Calu3 (cell line): ENCODE measurements at regions not wholly inside any gene's neighbourhood (a gene's known extent, or its start where the extent isn't known, plus 50 kb on each side); places are given as distances from the start of the nearest gene placed in this dataset.

Experiments
- BruUV-seq: library from RNA; stranded (reverse); fragments of 400-500 nt; replicated peaks from 2 replicates; lab custom pipeline; 2021; lab: Mats Ljungman, UMichigan
- CTCF ChIA-PET: fragments of 300-600 bp; sonication (Branson Sonifier 250); formaldehyde crosslinking; loops from one replicate; lab custom pipeline; 2022; ENCODE audit warnings: antibody characterized with exemption; lab: Charles Lee
- DNase-seq: peaks from one replicate; pipeline ENCODE4 v3.0.0; 2022
- H3K27ac Mint-ChIP-seq: one replicate; pipeline ENCODE4 v1.8.0; 2022; ENCODE audit warnings: mixed read lengths; ENCODE audit not compliant: unreplicated experiment
- H3K27me3 Mint-ChIP-seq: one replicate; pipeline ENCODE4 v1.8.0; 2022; ENCODE audit warnings: mixed read lengths; ENCODE audit not compliant: unreplicated experiment
- H3K36me3 Mint-ChIP-seq: one replicate; pipeline ENCODE4 v1.8.0; 2022; ENCODE audit warnings: mild to moderate bottlenecking, moderate library complexity, mixed read lengths; ENCODE audit not compliant: insufficient read depth, unreplicated experiment
- H3K4me1 Mint-ChIP-seq: one replicate; pipeline ENCODE4 v1.8.0; 2022; ENCODE audit warnings: mild to moderate bottlenecking, low read depth, mixed read lengths; ENCODE audit not compliant: unreplicated experiment
- H3K4me3 Mint-ChIP-seq: one replicate; pipeline ENCODE4 v1.8.0; 2022; ENCODE audit warnings: mild to moderate bottlenecking, low read depth, moderate library complexity, mixed read lengths; ENCODE audit not compliant: unreplicated experiment
- H3K9me3 Mint-ChIP-seq: one replicate; pipeline ENCODE4 v1.8.0; 2022; ENCODE audit warnings: low read depth, mixed read lengths; ENCODE audit not compliant: unreplicated experiment
- CTCF ChIP-seq: fragments of 200-600 bp; IDR thresholded peaks from one replicate; pipeline ENCODE4 v1.8.0; 2022; ENCODE audit warnings: antibody characterized with exemption; ENCODE audit not compliant: unreplicated experiment
- intact Hi-C: fragments of 100-400 bp; cut with micrococcal nuclease; formaldehyde crosslinking; loops from one replicate; pipeline ENCODE4 v1.10.0; 2022; ENCODE audit not compliant: unreplicated experiment

DNA sequence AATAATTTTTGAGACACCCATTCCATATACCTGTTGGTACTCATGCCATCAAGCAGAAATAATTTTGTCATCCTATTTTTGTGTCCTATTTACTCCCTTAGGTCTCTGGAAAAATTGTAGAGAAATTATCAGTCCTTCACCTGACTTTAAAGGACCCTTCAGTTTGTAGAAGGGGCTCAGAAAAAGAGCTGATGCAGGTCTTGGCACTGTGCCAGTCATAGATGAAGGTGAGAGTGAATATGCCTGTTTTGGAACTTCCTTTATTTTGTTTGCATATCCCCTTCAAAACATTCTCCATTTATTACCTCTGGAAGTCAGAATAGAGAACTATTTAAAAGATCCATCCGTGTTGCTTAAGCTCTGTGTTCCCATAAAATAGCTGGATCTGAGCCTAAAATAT, 321.0 kb upstream of the TPK1 start:
- CTCF ChIA-PET: no interaction called here
- no peak for TF ChIP-seq CTCF
- Mint-ChIP-seq H3K4me1 (no peaks in the 10 kb centered on the region), H3K36me3 (no peaks in the 10 kb centered on the region), H3K9me3 (peaks cover 7% of the 10 kb centered on the region), H3K27ac (no peak overlapping the region), H3K27me3 (no peaks in the 10 kb centered on the region), H3K4me3 (no peak overlapping the region)
- intact Hi-C loops: no loop called here
- no TSS peak for BruUV-seq
- DNase-seq: no peak

DNA sequence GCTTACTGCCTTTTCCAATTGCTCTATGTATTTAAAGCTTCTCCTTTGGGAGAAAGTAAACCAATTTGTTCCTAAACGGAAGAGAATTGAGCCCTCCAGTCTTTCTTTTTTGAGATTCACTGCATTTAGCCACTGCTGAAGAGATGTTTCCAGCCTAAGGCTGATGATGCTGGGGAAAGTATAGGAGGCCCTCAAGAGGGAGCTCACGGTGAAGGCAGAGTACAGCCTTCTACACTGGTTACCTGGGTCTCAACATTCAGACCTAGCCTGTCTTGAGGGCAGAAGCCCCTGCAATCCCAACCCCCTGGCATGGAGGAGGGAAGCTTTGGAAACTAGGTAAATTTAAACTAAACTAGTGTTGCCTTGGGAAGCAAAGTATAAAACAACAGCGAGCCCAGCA, 316.7 kb upstream of the TPK1 start:
- intact Hi-C loops: no loop called here
- no peak overlapping the region for H3K4me3 Mint-ChIP-seq
- CTCF ChIA-PET: no interaction called here
- no peak overlapping the region for H3K27ac Mint-ChIP-seq
- no peaks in the 10 kb centered on the region for H3K4me1 Mint-ChIP-seq
- no TSS peak for BruUV-seq
- peaks cover 10% of the 10 kb centered on the region for H3K9me3 Mint-ChIP-seq
- H3K36me3 Mint-ChIP-seq: no peaks in the 10 kb centered on the region
- no peak for TF ChIP-seq CTCF
- no peak for DNase-seq
- H3K27me3 Mint-ChIP-seq: no peaks in the 10 kb centered on the region

GRCh38 chr7:145151676-145152075, 315.8 kb upstream of the TPK1 start:
- BruUV-seq: no TSS peak
- H3K4me3 Mint-ChIP-seq: no peak overlapping the region
- no peaks in the 10 kb centered on the region for H3K27me3 Mint-ChIP-seq
- TF ChIP-seq CTCF: no peak
- H3K36me3 Mint-ChIP-seq: no peaks in the 10 kb centered on the region
- DNase-seq: no peak
- H3K27ac Mint-ChIP-seq: no peak overlapping the region
- intact Hi-C loops: no loop called here
- no peaks in the 10 kb centered on the region for H3K4me1 Mint-ChIP-seq
- CTCF ChIA-PET: no interaction called here
- peaks cover 10% of the 10 kb centered on the region for H3K9me3 Mint-ChIP-seq

GRCh38 chr7:145147865-145148264, 312.0 kb upstream of the TPK1 start:
- Mint-ChIP-seq H3K36me3 (no peaks in the 10 kb centered on the region), H3K4me1 (no peaks in the 10 kb centered on the region), H3K27ac (no peak overlapping the region), H3K27me3 (no peaks in the 10 kb centered on the region), H3K4me3 (no peak overlapping the region), H3K9me3 (peaks cover 6% of the 10 kb centered on the region)
- no peak for TF ChIP-seq CTCF
- DNase-seq: no peak
- BruUV-seq: no TSS peak
- intact Hi-C loops: no loop called here
- CTCF ChIA-PET: no interaction called here
